HEK293T (cell line): ENCODE measurements at regions not wholly inside any gene's neighbourhood (a gene's known extent, or its start where the extent isn't known, plus 50 kb on each side); places are given as distances from the start of the nearest gene placed in this dataset.

Experiments used
- SP1 ChIP-seq: fragments of 450-650 bp; IDR thresholded peaks from 2 replicates; pipeline ENCODE4 v1.6.1; 2017
- SUZ12 ChIP-seq: fragments of 450-650 bp; IDR thresholded peaks from 2 replicates; pipeline ENCODE4 v1.6.1; 2016; ENCODE audit warnings: mild to moderate bottlenecking

- TF ChIP-seq SP1 (no peak), SUZ12 (no peak)
These were observed 144.3 kb downstream of the BEND2 start for GRCh38 chrX:18076434-18076833.
